SU-DHL-6 (cell line): ENCODE measurements at regions not wholly inside any gene's neighbourhood (a gene's known extent, or its start where the extent isn't known, plus 50 kb on each side); places are given as distances from the start of the nearest gene placed in this dataset.

ENCODE experiments used
- EZH2phosphoT487 ChIP-seq: fragments of 200-600 bp; sonication (generic), shearing (Covaris generic); conservative IDR thresholded peaks from 2 replicates; pipeline ENCODE4 v1.6.1; 2018; ENCODE audit warnings: mild to moderate bottlenecking, antibody characterized with exemption, low read length, moderate library complexity, mixed read lengths
- TF ChIP-seq, protein P1 (sequence below): fragments of 200-600 bp; sonication (generic); IDR thresholded peaks from one replicate; pipeline ENCODE4 v1.5.1; 2017; ENCODE audit warnings: antibody characterized with exemption, mild to moderate bottlenecking, low read length, moderate library complexity; ENCODE audit not compliant: insufficient read depth, poor library complexity, severe bottlenecking

GRCh38 chr19:30775956-30776355 lies 403.8 kb downstream of the ZNF536 start:
- TF ChIP-seq, protein P1, sequence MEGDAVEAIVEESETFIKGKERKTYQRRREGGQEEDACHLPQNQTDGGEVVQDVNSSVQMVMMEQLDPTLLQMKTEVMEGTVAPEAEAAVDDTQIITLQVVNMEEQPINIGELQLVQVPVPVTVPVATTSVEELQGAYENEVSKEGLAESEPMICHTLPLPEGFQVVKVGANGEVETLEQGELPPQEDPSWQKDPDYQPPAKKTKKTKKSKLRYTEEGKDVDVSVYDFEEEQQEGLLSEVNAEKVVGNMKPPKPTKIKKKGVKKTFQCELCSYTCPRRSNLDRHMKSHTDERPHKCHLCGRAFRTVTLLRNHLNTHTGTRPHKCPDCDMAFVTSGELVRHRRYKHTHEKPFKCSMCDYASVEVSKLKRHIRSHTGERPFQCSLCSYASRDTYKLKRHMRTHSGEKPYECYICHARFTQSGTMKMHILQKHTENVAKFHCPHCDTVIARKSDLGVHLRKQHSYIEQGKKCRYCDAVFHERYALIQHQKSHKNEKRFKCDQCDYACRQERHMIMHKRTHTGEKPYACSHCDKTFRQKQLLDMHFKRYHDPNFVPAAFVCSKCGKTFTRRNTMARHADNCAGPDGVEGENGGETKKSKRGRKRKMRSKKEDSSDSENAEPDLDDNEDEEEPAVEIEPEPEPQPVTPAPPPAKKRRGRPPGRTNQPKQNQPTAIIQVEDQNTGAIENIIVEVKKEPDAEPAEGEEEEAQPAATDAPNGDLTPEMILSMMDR = no peak
- TF ChIP-seq EZH2phosphoT487 = no peak
